GM18511 (cell line): ENCODE measurements at regions not wholly inside any gene's neighbourhood (a gene's known extent, or its start where the extent isn't known, plus 50 kb on each side); places are given as distances from the start of the nearest gene placed in this dataset.
"Not testable (repeated sequence)": the region's sequence is repeated elsewhere in the genome, so short reads cannot be mapped to it uniquely, and the experiment has no call there.

Experiments
- ATAC-seq: cut with Tn5 transposase; IDR thresholded peaks from one replicate; pipeline ENCODE4 v1.9.1; 2021; ENCODE audit warnings: mild to moderate bottlenecking, moderate library complexity; ENCODE audit not compliant: unreplicated experiment

DNA sequence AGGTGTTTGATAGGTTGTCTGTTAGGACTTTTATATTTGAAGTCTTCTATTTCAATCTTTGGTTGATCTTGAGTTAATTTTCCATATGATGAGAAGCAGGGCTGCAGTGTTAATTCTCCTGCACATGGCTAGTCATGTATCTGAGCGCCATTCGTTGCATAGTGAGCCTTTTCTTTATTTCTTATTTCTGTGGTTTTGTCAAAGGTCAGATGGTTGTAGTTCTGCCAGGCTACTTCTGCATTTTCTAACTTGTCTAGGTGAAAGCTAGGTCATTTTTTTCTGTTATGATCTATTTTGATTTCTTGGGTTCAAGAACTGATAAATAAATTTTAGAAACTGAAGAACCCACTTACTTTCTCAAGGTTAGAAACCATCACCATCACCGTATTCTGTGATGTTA, 56.7 kb downstream of the CCDC74A start:
- ATAC-seq = peak; percentile 42

DNA sequence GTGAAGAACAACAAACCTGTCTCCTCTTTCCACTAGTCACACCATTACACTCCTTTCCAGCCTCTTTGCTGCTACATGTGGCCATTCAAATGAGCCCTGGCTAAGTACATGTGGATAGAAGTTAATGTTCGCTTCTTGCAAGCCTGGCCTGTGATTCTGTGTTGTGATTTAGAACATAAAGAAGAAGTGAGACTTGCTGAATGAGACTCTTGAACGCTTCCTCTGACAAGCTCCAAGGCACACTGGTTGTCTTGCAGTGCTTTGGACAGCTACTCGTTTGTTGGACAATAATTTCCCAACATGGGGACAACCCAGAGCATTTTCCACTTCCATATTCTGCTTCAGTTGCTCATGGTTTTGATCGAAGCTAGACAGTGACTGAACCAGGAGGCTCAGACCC, 57.3 kb downstream of the CCDC74A start:
- ATAC-seq = peak; percentile 70

DNA sequence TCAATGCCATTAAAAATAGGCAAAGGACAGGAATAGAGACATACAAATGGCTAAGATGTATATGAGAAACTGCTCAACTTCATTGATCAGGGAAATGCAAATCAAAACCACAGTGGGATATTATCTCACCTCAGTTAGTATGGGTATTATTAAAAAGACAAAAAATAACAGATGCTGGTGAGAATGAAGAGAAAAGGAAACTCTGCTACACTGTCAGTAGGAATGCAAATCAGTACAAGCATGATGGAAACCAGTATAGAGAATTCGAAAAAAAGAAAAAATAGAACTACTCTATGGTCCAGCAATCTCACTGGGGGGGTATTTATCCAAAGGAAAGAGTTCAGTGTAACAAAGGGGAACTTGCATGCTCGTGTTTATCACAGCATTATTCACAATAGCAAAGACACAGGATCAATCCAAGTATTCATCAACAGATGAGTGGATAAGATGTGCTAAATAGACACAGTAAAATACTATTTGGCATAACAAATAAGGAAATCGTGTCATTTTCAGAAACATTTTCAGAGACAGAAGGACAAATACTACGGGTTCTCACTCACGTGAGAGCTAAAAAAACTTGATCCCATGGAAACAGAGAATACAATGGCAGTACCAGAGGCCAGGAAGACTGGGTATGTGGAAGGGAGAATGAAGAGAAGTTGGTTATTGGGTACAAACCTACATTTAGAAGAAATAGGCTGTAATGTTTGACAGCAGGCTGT, 60.6 kb downstream of the CCDC74A start:
- peak; percentile 72 for ATAC-seq

DNA sequence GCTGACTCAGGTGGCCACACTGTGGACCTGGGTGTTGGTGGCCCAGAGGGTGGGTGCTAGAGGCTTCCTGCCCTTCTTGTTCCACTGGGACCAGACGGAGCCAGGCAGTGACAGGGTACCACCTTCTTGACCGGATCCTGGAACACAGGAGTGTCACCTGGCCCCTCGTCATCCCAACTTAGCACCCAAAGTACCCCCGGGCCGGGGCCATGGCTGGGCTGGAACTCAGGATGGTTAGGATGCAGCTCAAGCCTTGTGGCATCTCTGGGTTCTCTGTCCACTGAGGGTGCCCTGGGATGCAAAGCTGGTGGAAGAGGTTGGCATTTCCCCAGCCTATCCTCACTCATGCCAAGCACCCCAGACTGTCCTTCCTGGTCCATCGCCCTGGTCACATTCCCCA, 61.4 kb downstream of the CCDC74A start:
- ATAC-seq = not testable (repeated sequence)

DNA sequence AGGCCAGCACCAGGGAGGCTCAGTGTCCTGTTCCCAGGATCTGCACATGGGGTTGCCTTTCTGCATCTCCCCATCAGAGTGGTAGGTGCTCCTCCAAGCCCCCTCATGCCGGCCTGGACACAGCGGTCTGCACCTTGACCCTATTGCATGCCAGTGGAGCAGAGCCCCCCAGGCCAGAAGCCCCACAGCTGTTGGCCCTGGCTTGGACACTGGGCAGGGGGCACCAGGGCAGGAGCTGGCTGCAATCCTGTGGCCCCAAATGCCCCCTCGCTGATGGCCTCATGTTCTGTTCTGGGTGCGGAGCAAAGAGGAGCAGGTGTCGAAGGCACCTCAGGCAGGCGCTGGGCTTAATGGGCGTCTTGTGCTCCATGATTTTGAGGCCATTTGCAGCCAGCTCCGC, 62.7 kb downstream of the CCDC74A start:
- no peak for ATAC-seq

DNA sequence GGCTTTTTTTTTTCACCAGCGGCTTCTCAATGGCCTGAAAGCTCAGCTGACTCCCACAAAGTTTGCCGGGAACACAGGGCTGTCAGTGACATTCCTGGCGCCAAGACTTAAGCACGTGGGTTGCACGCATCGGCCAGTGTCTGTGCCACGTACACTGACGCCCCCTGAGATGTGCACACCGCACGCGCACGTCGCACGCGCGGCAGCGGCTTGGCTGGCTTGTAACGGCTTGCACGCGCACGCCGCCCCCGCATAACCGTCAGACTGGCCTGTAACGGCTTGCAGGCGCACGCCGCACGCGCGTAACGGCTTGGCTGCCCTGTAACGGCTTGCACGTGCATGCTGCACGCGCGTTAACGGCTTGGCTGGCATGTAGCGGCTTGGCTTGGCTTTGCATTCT, 63.2 kb downstream of the CCDC74A start:
- ATAC-seq = no peak

DNA sequence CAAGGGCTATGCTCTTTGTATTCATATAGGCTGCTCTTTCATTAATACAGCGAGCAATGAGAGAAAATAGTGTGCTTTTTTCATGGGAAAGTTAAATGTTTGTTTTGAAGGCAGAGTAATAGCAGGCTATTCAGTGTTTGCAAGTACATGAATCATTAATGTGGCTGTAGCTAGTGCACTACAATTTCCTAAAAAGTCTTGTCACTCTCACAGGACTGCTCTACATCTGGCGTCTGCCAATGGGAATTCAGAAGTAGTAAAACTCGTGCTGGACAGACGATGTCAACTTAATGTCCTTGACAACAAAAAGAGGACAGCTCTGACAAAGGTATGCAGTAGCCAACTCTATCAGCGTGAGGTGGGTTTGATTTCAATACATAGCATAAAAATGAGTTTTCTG, 68.9 kb downstream of the CCDC74A start:
- ATAC-seq = not testable (repeated sequence)

DNA sequence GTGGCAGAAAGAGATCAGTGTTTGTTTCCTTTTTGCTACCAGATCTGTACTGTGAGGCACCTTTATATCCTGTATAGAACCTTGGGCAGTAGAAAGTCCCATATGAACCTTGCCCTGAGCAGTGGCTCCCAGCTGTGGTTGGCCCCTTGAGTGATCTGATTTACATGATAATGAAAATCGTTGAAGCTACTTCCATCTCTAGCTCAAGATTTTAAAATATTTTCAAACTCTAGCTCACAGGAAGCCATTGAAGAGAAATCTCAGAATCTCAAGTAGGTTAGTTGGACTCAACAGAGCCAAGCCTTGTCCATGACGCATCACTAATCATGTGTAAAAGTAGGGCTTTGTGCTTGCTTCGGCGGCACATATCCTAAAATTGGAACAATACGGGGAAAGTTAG, 74.8 kb downstream of the CCDC74A start:
- not testable (repeated sequence) for ATAC-seq

DNA sequence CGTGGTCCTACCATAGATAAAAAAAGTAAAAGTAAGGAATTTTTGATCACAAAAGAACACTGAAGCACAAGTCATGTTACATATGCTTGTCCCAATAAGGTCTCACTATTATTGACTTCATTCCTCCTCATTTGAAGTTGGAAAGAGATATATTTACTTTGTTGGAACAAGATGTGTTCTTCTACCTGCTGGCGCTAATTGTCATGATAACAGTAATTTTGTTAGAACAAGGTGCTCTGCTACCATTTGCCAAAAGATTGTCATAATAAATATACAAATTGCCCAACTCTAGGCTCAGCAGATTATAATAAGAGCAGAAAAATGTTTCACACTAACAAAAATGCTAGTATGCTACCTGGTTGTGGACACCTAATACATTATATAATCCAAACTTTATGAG, 77.0 kb downstream of the CCDC74A start:
- not testable (repeated sequence) for ATAC-seq

DNA sequence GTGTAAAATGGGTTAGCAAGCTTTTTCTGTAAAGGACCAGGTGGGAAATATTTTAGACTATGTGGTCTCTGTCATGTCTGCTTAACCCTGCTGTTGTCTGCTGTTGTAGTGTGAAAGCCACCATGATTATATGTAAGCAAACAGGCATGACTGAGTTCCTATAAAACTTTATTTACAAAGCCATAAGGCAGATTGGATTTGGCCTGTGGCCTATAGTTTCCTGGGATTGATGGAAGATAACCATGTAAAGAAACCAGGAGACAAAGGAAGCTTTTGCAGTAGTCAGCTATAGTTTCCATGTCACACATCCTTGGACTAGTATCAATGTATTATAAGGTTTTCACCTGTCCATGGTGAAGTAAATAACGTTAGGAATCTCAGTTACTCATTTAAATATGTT, 78.7 kb downstream of the CCDC74A start:
- not testable (repeated sequence) for ATAC-seq

DNA sequence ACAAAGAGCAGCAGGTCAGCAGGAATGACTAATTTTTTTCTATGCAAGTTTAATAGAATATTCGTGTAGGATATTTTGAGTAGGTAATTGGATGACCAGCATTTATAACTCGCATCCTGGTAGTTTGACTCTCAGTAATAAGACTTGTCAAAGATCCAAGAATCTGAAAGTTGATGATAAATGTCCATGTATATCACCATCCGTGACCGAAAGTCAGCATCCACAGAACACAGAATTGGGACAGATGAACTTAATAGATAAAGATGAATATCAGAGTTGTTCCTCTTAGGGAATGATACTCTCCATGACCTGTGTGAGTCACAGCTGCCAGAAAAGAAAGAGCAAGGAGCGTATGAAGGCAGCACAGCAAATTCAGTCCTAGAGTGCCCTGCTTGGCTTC, 79.4 kb downstream of the CCDC74A start:
- not testable (repeated sequence) for ATAC-seq

DNA sequence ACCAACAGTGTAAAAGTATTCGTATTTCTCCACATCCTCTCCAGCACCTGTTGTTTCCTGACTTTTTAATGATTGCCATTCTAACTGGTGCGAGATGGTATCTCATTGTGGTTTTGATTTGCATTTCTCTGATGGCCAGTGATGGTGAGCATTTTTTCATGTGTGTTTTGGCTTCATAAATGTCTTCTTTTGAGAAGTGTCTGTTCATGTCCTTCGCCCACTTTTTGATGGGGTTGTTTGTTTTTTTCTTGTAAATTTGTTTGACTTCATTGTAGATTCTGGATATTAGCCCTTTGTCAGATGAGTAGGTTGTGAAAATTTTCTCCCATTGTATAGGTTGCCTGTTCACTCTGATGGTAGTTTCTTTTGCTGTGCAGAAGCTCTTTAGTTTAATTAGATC, 86.9 kb downstream of the CCDC74A start:
- ATAC-seq = not testable (repeated sequence)

DNA sequence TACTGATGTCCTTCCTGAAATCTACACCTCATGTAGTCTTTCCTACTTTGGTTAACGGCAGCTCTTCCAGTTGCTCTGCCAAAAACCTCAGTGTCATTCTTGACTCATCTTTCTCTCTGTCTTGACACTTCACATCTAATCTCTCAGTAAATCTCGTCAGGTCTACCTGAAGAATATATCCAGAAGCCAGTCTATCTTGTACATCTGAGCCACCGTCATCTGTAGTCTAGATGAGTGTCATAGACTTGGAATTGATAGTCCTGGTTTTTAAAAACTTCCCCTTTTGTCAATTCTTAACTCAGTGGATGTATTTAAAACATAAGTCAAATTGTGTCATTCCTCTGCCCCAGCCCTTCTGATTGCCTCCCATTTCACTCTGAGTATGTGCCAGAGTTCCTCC, 90.6 kb downstream of the CCDC74A start:
- ATAC-seq = not testable (repeated sequence)

DNA sequence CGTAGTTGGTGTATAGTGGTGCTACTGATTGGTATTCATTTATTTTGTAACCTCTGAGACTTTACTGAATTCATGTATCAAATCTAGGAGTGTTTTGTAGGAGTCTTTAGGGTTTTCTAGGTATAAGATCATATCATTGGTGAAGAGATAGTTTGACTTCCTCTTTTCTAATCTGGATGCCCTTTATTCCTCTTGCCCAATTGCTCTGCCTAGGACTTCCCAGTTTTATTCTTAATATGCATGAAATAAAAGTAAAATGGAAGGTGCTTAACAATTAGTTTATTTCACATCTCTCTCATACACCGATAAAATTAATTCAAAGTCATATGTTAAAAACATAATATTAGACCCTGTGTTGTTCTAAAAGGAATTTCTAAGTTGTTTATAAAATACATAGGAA, 95.2 kb downstream of the CCDC74A start:
- ATAC-seq = not testable (repeated sequence)

DNA sequence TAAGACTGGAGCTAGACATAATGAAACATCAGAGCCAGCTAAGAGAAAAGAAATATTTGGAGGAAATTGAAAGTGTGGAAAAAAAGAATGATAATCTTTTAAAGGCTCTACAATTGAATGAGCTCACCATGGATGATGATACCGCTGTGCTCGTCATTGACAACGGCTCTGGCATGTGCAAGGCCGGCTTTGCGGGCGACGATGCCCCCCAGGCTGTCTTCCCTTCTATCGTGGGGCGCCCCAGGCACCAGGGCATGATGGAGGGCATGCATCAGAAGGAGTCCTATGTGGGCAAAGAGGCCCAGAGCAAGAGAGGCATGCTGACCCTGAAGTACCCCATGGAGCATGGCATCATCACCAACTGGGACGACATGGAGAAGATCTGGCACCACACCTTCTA, 98.3 kb downstream of the CCDC74A start:
- not testable (repeated sequence) for ATAC-seq

DNA sequence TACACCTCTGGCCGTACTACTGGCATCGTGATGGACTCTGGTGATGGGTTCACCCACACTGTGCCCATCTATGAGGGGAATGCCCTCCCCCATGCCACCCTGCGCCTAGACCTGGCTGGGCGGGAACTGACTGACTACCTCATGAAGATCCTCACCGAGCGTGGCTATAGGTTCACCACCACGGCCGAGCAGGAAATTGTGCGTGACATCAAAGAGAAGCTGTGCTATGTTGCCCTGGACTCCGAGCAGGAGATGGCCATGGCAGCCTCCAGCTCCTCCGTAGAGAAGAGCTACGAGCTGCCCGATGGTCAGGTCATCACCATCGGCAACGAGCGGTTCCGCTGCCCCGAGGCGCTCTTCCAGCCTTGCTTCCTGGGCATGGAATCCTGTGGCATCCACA, 98.9 kb downstream of the CCDC74A start:
- ATAC-seq = not testable (repeated sequence)

DNA sequence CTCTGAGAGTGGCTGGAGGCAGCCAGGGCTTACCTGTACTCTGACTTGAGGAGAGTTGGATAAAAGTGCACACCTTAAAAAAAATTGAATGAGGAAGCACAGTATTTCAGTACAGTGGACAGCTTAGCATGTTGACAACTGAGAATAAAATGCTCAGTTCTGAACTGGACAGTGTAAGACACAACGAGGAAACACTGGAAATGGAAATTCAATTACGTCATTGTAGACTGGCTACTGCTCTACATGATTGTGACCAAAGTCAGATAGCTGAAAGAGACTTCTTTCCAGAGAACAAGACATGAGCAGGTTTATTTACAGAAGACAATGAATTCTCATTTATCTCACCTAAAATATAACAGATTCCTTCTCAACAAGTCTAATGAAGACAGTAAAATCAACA, 100.1 kb downstream of the CCDC74A start:
- not testable (repeated sequence) for ATAC-seq

DNA sequence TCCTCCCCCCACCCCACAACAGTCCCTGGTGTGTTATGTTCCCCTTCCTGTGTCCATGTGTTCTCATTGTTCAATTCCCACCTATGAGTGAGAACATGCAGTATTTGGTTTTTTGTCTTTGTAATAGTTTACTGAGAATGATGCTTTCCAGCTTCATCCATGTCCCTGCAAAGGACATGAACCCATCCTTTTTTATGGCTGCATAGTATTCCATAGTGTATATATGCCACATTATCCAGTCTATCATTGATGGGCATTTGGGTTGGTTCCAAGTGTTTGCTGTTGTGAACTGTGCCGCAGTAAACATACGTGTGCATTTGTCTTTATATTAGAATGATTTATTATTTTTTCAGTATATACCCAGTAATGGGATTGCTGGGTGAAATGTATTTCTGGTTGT, 104.0 kb downstream of the CCDC74A start:
- not testable (repeated sequence) for ATAC-seq

DNA sequence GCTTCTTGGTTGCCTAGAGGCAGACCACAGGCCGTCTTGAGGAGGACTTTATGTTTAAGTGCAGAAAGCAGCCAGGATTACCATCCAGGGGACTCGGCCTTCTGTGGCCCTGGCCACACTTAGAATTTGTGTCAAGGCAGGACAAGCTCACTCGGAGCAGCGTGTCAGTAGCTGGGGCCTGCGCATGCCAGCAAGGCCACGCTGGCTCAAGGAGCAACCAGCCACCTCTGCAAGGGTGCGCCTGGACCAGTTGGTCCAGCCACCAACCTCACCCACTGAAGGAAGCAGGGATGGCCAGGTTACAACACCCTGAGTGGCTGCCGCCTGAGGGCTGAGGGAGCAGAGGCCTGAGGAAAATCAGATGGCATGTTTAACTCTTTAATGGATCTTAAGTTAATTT, 105.7 kb downstream of the CCDC74A start:
- ATAC-seq = not testable (repeated sequence)

DNA sequence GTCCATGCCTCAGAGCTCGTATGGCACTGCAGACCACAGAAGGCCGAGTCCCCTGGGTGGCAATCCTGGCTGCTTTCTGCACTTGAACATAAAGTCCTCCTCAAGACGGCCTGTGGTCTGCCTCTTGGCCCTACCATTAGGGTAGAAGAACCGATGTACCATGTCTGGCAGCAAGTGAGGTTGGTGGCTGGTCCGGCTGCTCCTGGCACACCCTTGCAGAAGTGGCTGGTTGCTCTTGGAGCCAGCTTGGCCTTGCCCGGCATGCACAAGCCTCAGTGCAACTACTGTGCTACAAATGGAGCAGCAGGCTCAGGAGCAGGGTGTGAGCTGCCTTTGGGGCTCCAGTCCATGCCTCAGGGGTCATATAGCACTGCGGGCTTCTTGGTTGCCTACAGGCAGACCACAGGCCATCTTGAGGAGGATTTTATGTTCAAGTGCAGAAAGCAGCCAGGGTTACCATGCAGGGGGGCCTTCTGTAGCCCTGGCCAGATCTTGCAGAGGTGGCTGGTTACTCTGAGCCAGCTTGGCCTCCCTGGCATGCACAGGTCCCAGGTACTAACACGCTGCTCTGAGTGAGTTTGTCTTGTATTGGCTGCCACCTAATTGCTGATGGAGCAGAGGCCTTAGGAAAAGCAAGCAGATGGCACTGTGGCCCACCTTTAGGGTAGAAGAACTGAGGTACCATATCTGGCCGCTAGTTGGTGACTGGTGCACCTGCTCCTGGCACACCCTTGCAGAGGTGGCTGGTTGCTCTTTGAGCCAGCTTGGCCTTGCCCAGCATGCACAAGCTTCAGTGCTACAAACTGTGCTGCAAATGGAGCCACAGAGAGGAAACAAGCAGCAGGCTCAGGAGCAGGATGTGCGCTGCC, 106.4 kb downstream of the CCDC74A start:
- not testable (repeated sequence) for ATAC-seq

DNA sequence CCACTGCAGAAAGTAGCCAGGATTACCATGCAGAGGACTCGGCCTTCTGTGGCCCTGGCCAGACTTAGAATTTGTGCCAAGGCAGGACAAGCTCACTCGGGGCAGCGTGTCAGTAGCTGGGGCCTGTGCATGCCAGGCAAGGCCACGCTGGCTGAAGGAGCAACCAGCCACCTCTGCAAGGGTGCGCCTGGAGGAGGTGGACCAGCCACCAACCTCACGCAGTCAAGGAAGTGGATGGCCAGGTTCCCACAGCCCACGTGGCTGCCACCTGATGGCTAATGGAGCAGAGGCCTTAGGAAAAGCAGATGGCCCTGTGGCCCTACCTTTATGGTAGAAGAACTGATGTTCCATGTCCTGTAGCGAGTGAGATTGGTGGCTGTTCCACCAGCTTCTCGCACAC, 107.9 kb downstream of the CCDC74A start:
- ATAC-seq = no peak

DNA sequence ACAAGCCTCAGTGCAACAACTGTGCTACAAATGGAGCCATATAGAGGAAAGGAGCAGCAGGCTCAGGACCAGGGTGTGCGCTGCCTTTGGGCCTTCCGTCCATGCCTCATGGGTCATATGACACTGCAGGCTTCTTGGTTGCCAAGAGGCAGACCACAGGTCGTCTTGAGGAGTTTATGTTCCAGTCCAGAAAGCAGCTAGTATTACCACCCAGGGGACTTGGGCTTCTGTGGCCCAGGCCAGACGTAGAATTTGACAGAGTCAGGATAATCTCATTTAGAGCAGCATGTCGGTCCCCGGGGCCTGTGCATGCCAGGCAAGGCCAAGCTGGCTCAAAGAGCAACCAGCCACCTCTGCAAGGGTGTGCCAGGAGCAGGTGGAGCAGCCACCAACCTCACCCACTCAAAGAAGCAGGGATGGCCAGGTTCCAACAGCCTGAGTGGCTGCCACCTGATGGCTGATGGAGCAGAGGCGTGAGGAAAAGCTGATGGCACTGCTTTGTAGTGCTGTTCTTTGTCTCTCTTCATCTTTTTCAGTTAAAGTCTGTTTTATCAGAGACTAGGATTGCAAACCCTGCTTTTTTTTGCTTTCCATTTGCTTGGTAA, 109.1 kb downstream of the CCDC74A start:
- not testable (repeated sequence) for ATAC-seq
